AG08396 (cell line): ENCODE measurements at regions not wholly inside any gene's neighbourhood (a gene's known extent, or its start where the extent isn't known, plus 50 kb on each side); places are given as distances from the start of the nearest gene placed in this dataset.
A peak's percentile ranks its signal among the peaks of the same experiment; 100 is the strongest.
"Not testable (repeated sequence)": the region's sequence is repeated elsewhere in the genome, so short reads cannot be mapped to it uniquely, and the experiment has no call there.

ENCODE experiments used
- DNase-seq: peaks from one replicate; pipeline ENCODE4 v3.0.0; 2012; ENCODE audit warnings: low spot score, mixed read lengths

DNA sequence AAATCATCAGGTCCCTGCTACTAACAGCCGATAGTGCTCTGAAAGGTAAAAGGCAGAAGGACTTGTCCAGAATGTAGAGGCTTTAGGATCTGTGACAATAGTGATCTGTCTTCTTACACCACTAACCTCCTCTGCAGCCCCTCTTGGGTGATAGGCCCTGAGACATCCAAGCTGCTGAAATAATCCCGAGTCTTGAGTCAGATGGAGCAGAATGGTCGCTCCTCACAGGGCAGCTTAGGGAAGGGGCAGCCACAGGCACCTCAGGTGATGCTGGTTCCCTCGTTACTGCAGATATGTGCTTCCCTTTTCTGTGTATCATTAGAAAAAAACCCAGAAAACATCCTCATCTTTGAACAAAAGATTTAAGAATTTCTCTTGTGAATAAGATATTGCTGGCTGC, 157.1 kb upstream of the DLX2 start:
- DNase-seq, result no peak

DNA sequence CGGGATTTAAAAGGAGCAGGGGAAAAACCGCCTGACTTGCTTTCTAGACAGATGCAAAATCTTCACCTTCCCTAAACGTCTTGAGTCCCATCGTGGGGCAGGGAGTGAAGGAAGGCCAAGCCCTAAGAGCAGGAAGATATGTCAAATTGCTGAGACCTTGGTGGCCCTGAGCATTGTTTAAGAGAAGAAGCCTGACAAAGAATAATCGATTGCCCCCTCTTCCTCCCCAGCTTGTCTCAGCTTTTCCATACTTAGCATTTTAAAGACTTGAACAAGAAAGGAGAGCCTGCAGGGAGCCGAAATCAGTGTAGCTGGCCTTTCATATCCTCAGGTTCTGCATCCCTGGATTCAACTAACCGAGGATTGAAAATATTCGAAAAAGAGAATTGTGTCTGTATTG, 157.6 kb upstream of the DLX2 start:
- DNase-seq, result no peak

- no peak for DNase-seq
Observed at GRCh38 chr2:172261292-172261691, 158.6 kb upstream of the DLX2 start.

- DNase-seq, result no peak
Observed at GRCh38 chr2:172262486-172262885, 159.8 kb upstream of the DLX2 start.

GRCh38 chr2:172264820-172265219, 162.1 kb upstream of the DLX2 start:
- not testable (repeated sequence) for DNase-seq

GRCh38 chr2:172269507-172270244, 157.7 kb upstream of the ITGA6 start:
- DNase-seq, result not testable (repeated sequence)

DNA sequence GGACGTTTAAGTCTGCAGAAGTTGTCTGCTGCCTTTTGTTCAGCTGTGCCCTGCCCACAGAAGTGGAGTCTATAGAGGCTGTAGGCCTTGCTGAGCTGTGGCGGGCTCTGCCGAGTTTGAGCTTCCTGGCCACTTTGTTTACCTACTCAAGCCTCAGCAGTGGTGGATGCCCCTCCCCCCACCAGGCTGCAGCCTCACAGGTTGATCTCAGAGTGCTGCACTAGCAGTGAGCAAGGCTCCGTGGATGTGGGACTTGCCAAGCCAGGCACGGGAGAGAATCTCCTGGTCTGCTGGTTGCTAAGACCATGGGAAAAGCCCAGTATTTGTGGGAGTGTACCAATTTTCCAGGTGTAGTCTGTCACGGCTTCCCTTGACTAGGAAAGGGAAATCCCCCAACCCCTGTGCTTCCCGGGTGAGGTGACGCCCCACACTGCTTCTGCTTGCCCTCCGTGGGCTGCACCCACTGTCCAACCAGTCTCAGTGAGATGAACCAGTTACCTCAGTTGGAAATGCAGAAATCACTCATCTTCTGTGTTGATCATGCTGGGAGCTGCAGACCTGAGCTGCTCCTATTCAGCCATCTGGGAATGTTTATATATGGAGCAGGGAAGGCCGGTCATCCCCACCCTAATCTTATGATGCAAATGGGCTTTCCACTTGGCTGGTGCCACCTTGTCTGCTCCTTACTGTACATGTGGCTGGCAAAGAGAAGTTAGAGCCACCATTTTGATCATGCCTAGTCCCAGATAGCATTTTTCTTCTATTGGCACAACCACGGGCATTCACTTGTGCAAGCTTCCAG, 156.9 kb upstream of the ITGA6 start:
- no peak for DNase-seq

DNA sequence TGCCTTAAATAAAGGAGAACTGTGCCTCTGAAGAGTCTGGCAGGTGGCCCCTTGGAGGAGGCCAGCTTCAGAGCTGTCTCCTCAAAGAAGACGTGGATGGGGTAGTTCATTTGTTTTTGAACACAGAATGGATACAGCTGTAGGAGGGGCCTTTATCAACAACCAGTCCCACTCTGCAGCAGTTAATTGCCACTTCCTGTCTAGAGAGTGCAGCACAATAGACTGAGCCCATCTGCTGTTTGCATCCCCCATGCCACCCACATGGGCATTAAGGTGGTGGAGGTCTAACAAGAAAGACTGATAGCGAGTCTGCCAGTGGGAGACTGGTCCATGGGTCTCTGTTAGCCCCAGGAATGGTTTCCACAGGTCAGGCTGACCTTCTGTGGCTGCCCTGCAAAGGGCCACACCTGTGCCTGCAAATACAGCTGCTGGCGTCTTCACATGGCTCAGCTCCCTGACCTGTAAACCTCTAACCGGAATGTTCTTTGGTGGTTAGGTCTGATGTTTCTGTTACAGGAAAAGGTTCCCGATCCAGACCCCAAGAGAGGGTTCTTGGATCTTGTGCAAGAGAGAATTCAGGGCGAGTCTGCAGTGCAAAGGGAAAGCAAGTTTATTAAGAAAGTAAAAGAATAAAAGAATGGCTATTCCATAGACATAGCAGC, 153.3 kb upstream of the ITGA6 start:
- DNase-seq, result no peak

DNA sequence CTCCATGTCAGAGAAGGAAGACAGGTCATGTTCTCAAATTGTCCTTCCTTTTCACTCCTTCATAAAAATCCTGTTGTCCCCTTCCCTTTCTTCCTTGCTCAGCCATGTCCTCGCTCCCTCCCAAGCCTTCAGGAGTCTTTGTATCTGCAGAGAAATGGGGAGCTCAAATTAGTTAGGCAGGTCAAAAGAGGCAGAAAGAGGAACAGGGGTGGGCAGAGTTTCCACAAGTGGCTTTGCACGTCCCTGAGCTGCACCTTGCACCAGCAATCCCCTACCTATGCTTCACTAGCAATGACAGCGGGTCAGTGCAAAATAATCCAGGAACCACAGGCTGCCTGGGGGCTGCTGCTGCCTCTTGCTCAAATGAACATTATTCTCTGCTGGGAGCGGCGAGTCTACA, 152.1 kb upstream of the ITGA6 start:
- DNase-seq, result no peak

DNA sequence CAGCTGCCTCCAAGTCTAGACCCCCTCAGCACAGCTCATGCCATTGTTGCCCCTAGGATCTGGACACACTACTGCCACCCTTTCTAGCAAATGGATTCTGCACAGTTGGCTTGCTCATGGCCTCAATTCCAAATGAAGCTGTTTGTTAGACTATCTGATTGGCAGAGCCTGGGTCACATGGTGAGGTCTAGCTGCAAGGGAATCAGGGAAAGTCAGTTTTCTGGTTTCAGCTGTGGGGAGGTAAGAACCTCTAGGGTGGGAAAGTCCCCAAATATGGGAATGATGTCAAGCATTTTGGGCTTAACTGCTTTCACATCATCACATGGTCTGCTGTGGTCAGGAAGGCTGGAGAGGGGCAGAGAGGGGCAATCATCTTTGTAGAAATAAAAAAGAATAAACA, 150.4 kb upstream of the ITGA6 start:
- no peak for DNase-seq

DNA sequence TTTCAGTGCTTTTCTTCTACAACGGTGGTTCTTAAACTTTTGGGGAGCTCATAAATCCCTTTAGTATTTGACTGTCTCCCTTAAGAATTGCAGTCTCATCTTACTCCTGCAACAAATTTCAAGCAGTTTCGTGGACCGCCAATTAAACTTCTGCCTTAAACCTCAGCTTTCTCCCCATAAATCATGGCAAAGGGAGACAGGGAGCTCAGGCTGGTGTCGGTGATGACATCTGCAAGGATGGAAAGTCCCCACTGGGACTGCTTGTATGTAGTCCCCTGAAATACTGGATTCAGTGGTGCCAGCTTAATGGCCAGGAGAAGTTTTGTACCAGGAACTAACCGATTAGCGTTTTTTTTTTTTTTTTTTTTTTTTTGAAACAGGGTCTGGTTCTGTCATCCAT, 148.7 kb upstream of the ITGA6 start:
- no peak for DNase-seq

DNA sequence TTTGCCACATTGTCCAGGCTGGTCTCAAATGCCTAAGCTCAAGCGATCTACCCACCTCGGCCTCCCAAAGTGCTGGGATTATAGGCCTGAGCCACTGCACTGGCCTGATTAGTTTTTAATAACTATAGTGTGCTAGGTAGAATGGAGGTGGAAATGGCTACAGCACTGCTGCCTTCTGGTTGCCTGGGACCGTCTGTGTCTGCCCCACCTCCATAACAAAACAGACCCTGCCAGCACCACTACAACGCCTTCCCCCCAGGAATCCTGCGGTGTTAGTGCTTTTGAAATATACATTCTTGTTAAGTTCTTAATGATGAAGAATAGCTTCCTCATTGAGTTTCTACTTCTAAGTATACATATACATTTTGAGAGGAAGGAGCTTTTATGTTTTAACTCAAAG, 148.2 kb upstream of the ITGA6 start:
- no peak for DNase-seq

GRCh38 chr2:172279813-172280212, 147.6 kb upstream of the ITGA6 start:
- DNase-seq, result no peak

- no peak for DNase-seq
Observed at GRCh38 chr2:172280571-172281361, 146.6 kb upstream of the ITGA6 start.

DNA sequence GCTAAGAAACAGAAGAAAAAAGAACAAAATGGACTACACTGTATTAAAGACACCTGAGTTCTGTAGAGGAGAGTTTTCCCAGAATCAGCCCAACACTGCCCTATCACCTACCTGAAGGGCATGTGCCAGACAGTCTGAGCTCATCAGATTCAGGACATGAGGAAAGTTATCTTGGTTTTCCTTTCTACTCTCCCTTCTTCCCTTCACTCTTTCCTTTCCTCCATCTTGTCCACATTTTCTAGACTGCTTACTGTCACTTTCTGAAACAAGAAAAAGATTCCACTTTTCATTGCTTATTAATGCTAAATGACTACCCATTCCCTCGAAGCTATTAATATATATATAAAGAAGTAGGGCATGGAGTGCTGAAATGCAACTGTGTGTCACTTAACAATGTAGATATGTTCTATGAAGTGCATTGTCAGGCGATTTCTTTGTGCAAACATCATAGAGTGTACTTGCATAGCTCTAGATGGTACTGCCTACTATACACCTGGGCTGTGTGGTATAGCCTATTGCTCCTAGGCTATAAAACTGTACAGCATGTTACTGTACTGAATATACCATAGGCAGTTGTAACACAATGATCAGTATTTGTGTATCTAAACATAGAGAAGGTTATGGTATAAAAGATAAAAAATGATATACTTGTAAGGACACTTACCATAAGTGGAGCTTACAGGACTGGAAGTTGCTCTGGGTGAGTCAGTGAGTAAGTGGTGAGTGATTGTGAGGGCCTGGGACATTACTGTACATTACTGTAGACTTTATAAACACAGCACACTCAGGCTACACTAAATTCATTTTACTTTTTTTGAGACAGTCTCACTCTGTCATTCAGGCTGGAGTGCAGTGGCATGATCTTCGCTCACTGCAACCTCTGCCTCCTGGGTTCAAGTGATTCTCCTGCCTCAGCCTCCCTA, 145.5 kb upstream of the ITGA6 start:
- DNase-seq, result no peak

DNA sequence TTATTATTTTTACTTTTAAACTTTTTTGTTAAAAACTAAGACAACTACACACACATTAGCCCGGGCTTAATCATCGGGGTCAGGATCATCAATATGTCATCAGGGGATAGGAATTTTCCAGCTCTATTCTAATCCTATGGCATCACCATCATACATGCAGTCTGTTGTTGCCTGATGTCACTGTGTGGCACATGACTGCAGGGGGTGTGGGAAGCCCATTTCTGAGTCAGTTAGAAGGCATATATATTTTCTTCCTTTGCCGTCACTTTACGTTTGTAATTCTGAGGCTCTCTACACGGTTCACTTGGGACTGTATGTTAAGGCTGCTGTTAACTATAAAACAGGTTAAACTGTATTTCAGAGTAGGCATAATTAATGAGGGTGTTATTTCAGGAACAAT, 144.4 kb upstream of the ITGA6 start:
- DNase-seq, result peak; percentile 64

DNA sequence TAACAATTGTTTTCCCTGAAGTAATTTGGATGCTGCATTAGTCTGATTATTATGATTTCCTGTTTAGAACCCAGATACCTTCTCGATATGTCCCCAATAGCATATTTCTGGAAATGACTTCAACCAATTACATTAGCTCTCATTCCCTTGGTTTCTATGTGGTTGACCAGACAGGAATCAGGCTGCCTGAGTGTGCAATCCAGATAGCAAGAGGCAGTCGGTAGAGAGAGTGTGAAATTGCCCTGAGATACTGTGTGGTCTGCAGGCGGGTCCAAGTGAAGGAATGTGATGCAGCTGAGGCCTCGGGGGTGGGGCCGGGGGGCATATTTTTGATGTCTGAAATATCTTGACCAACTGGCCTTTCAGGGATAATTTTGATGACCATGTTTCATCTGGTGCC, 143.9 kb upstream of the ITGA6 start:
- no peak for DNase-seq

- DNase-seq, result no peak
Observed at GRCh38 chr2:172284209-172284608, 143.2 kb upstream of the ITGA6 start.

DNA sequence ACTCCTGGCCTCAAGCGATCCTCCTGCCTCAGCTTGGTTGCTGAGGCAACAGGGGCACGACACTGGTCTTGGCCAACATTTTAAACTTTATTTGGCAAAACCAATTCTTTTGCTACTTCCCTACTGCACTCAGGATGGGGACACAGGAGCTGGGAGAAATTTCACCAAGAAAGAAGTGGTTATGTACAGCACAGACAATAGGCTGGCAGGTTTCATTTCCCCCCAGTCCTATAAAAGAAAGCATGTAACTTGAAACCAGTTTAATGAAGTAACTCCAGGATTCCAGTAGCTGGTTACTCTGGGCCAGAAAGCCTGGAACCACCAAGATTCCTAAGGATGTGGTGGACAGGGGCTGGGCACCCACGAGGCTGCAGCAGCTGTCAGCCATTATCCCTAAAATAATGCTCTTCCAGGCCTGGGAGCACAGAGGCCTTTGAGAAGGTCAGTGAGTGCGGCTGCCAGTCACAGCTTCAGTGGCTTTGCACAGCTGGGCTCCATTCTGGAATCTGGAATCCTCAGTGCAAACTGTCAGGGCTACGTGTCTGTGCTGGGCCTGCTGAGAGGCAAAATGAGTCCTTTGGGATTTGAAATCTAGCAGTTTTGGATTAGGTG, 142.3 kb upstream of the ITGA6 start:
- DNase-seq, result peak; percentile 57

- no peak for DNase-seq
Observed at GRCh38 chr2:172285760-172286159, 141.6 kb upstream of the ITGA6 start.

GRCh38 chr2:172287190-172287589, 140.2 kb upstream of the ITGA6 start:
- no peak for DNase-seq
